C4-2B (cell line): ENCODE measurements at regions not wholly inside any gene's neighbourhood (a gene's known extent, or its start where the extent isn't known, plus 50 kb on each side); places are given as distances from the start of the nearest gene placed in this dataset.

Experiments used
- H3K27ac ChIP-seq: fragments of 450-650 bp; 2 replicates; pipeline ENCODE4 v1.5.1; 2017
- CTCF ChIP-seq: fragments of 450-650 bp; conservative IDR thresholded peaks from 2 replicates; pipeline ENCODE4 v1.5.1; 2017; ENCODE audit warnings: mild to moderate bottlenecking
- ZFX ChIP-seq: fragments of 450-650 bp; IDR thresholded peaks from 2 replicates; pipeline ENCODE4 v1.6.1; 2017

DNA sequence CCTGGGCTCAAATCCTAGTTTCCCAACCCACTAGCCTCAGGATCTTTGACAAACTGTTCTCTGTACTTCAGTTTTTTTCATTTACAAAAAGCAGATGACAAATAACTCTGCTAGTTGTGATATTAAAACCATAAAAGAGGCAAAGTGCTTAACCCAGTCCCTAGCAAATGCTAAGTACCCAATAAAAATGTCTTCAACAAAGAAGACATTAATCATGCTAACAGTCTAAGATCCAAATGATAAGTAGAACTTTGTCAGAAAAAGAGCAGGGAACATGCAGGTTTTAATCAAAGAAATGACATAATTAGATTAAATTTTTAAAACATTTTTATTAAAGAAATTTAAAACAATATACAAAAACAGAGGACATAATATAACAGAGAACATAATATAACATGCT is 203.0 kb upstream of the ADRA1B start:
- H3K27ac ChIP-seq = no peak overlapping the region
- TF ChIP-seq CTCF (no peak), ZFX (no peak)

DNA sequence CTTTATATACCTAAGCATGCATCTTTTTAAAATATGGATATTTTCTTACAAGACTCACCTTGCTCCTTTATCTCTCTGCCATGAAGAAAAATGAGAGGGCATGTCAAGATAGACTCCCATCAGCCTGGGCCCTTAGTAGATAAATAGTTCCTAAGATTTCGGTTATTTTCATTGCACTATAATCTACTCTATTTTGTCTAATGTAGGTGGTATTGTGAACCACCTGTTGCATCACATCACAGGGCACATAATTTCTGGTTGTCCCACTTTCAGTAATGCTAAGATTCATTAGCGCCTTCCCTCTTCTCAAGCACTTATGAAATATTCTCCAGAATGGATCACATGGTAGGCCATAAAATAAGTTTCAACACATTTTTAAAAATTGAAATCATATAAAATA is 202.5 kb upstream of the ADRA1B start:
- no peak for TF ChIP-seq CTCF
- no peak for TF ChIP-seq ZFX
- no peak overlapping the region for H3K27ac ChIP-seq

- no peak overlapping the region for H3K27ac ChIP-seq
- TF ChIP-seq CTCF = no peak
- no peak for TF ChIP-seq ZFX
Observed at GRCh38 chr5:159725475-159725874, 190.8 kb upstream of the ADRA1B start.

- H3K27ac ChIP-seq = no peak overlapping the region
- TF ChIP-seq ZFX = no peak
- no peak for TF ChIP-seq CTCF
Observed at GRCh38 chr5:159727167-159727566, 189.1 kb upstream of the ADRA1B start.

GRCh38 chr5:159730285-159730684 is 186.0 kb upstream of the ADRA1B start:
- no peak overlapping the region for H3K27ac ChIP-seq

GRCh38 chr5:159732220-159732619 is 184.1 kb upstream of the ADRA1B start:
- no peak overlapping the region for H3K27ac ChIP-seq
- TF ChIP-seq ZFX (no peak), CTCF (no peak)

More at GRCh38 chr5:159730285-159730684, 186.0 kb upstream of the ADRA1B start:
- TF ChIP-seq CTCF (no peak), ZFX (no peak)

- TF ChIP-seq CTCF (no peak), ZFX (no peak)
- H3K27ac ChIP-seq = no peak overlapping the region
Observed at GRCh38 chr5:159734366-159734765, 181.9 kb upstream of the ADRA1B start.

GRCh38 chr5:159735036-159735435 is 181.2 kb upstream of the ADRA1B start:
- no peak overlapping the region for H3K27ac ChIP-seq
- TF ChIP-seq CTCF (no peak), ZFX (no peak)
